DND-41 (cell line): ENCODE measurements at regions not wholly inside any gene's neighbourhood (a gene's known extent, or its start where the extent isn't known, plus 50 kb on each side); places are given as distances from the start of the nearest gene placed in this dataset.
A peak's percentile ranks its signal among the peaks of the same experiment; 100 is the strongest.

Experiments
- ATAC-seq: fragments of 200-7000 bp; cut with Tn5 transposase; 3 replicates; pipeline ENCODE4 v1.9.1; 2021; ENCODE audit warnings: low read depth; ENCODE audit not compliant: insufficient read depth
- DNase-seq: peaks from one replicate; pipeline ENCODE4 v3.0.0-alpha.2; 2020
- H2AFZ ChIP-seq: 2 replicates; pipeline ENCODE4 v1.6.0; 2012; ENCODE audit warnings: low read depth, low read length
- H3K27ac ChIP-seq: 2 replicates; pipeline ENCODE4 v1.5.1; 2012; ENCODE audit warnings: low read length, inconsistent platforms
- H3K27me3 ChIP-seq: fragments of 200-600 bp; sonication (generic); 2 replicates; pipeline ENCODE4 v1.6.0; 2012; ENCODE audit warnings: low read length, mild to moderate bottlenecking, inconsistent platforms; ENCODE audit not compliant: insufficient read depth, poor library complexity
- H3K36me3 ChIP-seq: 2 replicates; pipeline ENCODE4 v1.5.1; 2012; ENCODE audit warnings: low read length, inconsistent platforms; ENCODE audit not compliant: insufficient read depth
- H3K4me1 ChIP-seq: 2 replicates; pipeline ENCODE4 v1.5.1; 2012; ENCODE audit warnings: mild to moderate bottlenecking, low read length; ENCODE audit not compliant: insufficient read depth
- H3K4me2 ChIP-seq: 2 replicates; pipeline ENCODE4 v1.6.0; 2012; ENCODE audit warnings: mild to moderate bottlenecking, moderate library complexity, low read length, inconsistent platforms; ENCODE audit not compliant: insufficient read depth
- H3K4me3 ChIP-seq, 2 experiments: fragments of 200-600 bp in 1 of 2; shearing (Covaris generic) in 1 of 2; 2 replicates each; pipeline ENCODE4 v1.5.1; 2012 to 2016; ENCODE audit warnings: inconsistent platforms in 2 of 2, low read length in 2 of 2, mild to moderate bottlenecking in 2 of 2, low read depth in 1 of 2, moderate library complexity in 1 of 2
- H3K79me2 ChIP-seq: 2 replicates; pipeline ENCODE4 v1.6.0; 2012; ENCODE audit warnings: low read length, inconsistent platforms; ENCODE audit not compliant: insufficient read depth
- H3K9ac ChIP-seq: 2 replicates; pipeline ENCODE4 v1.6.0; 2012; ENCODE audit warnings: low read depth, mild to moderate bottlenecking, inconsistent platforms, low read length, moderate library complexity
- H3K9me3 ChIP-seq: 2 replicates; pipeline ENCODE4 v1.5.1; 2012; ENCODE audit warnings: low read length, moderate library complexity, mild to moderate bottlenecking, inconsistent platforms; ENCODE audit not compliant: insufficient read depth, severe bottlenecking
- H4K20me1 ChIP-seq: 2 replicates; pipeline ENCODE4 v1.6.0; 2012; ENCODE audit warnings: low read length; ENCODE audit not compliant: insufficient read depth
- CTCF ChIP-seq: IDR thresholded peaks from 2 replicates; pipeline ENCODE4 v1.5.1; 2012; ENCODE audit warnings: borderline replicate concordance, low read length, moderate library complexity, mild to moderate bottlenecking; ENCODE audit not compliant: poor library complexity, severe bottlenecking; ENCODE audit errors: extremely low read depth
- EZH2 ChIP-seq: IDR thresholded peaks from 3 replicates; pipeline ENCODE4 v1.6.1; 2012; ENCODE audit warnings: borderline replicate concordance, low read depth, mild to moderate bottlenecking, moderate library complexity, low read length, inconsistent platforms; ENCODE audit not compliant: severe bottlenecking

- no peak overlapping the region for H3K27ac ChIP-seq
- ATAC-seq: no peak
- H3K9ac ChIP-seq: no peak overlapping the region
- no peaks in the 10 kb centered on the region for H3K9me3 ChIP-seq
- H3K79me2 ChIP-seq: no peaks in the 10 kb centered on the region
- no peaks in the 10 kb centered on the region for H3K4me1 ChIP-seq
- H4K20me1 ChIP-seq: no peaks in the 10 kb centered on the region
- no peaks in the 10 kb centered on the region for H3K36me3 ChIP-seq
- DNase-seq: no peak
- no peak overlapping the region for H2AFZ ChIP-seq
- no peak overlapping the region for H3K4me3 ChIP-seq
- H3K27me3 ChIP-seq: peaks cover 4% of the 10 kb centered on the region
- H3K4me2 ChIP-seq: no peak overlapping the region
- TF ChIP-seq CTCF: peak; percentile 13
- TF ChIP-seq EZH2: no peak
Observed at GRCh38 chr7:45984386-45985295, 63.6 kb upstream of the IGFBP3 start.

GRCh38 chr7:45983720-45984255 lies 62.7 kb upstream of the IGFBP3 start:
- H4K20me1 ChIP-seq: no peaks in the 10 kb centered on the region
- no peaks in the 10 kb centered on the region for H3K9me3 ChIP-seq
- no peak overlapping the region for H3K4me3 ChIP-seq
- no peaks in the 10 kb centered on the region for H3K36me3 ChIP-seq
- H3K27ac ChIP-seq: no peak overlapping the region
- no peak overlapping the region for H3K4me2 ChIP-seq
- H2AFZ ChIP-seq: no peak overlapping the region
- no peak for TF ChIP-seq EZH2
- TF ChIP-seq CTCF: no peak
- H3K27me3 ChIP-seq: peaks cover 4% of the 10 kb centered on the region
- DNase-seq: no peak
- no peaks in the 10 kb centered on the region for H3K79me2 ChIP-seq
- H3K9ac ChIP-seq: no peak overlapping the region
- ATAC-seq: no peak
- H3K4me1 ChIP-seq: no peaks in the 10 kb centered on the region

- DNase-seq: no peak
- H3K36me3 ChIP-seq: no peaks in the 10 kb centered on the region
Observed at GRCh38 chr7:45982907-45983719, 62.0 kb upstream of the IGFBP3 start.

More at GRCh38 chr7:45982907-45983719, 62.0 kb upstream of the IGFBP3 start:
- H3K9ac ChIP-seq: no peak overlapping the region
- no peak overlapping the region for H3K4me2 ChIP-seq
- no peak for TF ChIP-seq CTCF
- TF ChIP-seq EZH2: no peak
- H3K4me3 ChIP-seq: no peak overlapping the region
- H4K20me1 ChIP-seq: no peaks in the 10 kb centered on the region
- no peaks in the 10 kb centered on the region for H3K79me2 ChIP-seq
- H2AFZ ChIP-seq: no peak overlapping the region
- no peak overlapping the region for H3K27ac ChIP-seq
- ATAC-seq: no peak
- H3K27me3 ChIP-seq: peaks cover 4% of the 10 kb centered on the region
- H3K4me1 ChIP-seq: no peaks in the 10 kb centered on the region
- no peaks in the 10 kb centered on the region for H3K9me3 ChIP-seq
